ENCODE measurements at regions not wholly inside any gene's neighbourhood (a gene's known extent, or its start where the extent isn't known, plus 50 kb on each side); places are given as distances from the start of the nearest gene placed in this dataset.

DNA sequence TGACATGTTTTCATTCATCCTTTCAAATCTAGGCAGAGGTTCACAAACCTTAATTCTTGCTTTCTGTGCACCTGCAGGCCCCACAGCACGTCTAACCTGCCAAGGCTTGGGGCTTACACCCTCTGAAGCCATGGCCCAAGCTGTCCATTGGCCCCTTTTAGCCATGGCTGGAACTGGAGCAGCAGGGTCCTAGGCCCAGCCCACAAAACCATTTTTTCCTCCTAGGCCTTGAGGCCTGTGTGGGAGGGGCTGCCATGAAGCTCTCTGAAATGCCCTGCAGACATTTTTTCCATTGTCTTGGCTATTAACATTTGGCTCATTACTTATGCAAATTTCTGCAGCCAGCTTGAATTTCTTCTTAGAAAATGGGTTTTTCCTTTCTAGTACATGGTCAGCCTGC is 547.5 kb downstream of the KCNH5 start:
- H3K4me3 Mint-ChIP-seq: no peak overlapping the region
- no peak overlapping the region for H3K27ac ChIP-seq (ENCODE audit: low read length in 2 of 2)
- H3K27me3 Mint-ChIP-seq: no peaks in the 10 kb centered on the region
- H3K4me3 ChIP-seq (ENCODE audit: control extremely low read depth in 1 of 5, extremely low read depth in 1 of 5, insufficient read depth in 1 of 5, low read depth in 2 of 5, low read length in 4 of 5): no peak overlapping the region
- no peaks in the 10 kb centered on the region for H3K27me3 ChIP-seq (replicated peaks in 1 of 4; ENCODE audit: control extremely low read depth in 1 of 4, control insufficient read depth in 3 of 4, insufficient read depth in 4 of 4, low read length in 3 of 4)
- no peak overlapping the region for H2AFZ ChIP-seq (ENCODE audit: insufficient read depth, low read depth, low read length, poor library complexity, severe bottlenecking)
- TF ChIP-seq EZH2 (IDR thresholded peaks at IDR 0.05; ENCODE audit: borderline replicate concordance, insufficient read depth, low read depth, low read length, poor library complexity, severe bottlenecking): no peak
- no peak for ATAC-seq (ENCODE audit: low read depth)
- H3K79me2 ChIP-seq (ENCODE audit: control insufficient read depth, insufficient read depth, low read length): no peaks in the 10 kb centered on the region
- H3K36me3 ChIP-seq (replicated peaks in 1 of 2; ENCODE audit: control extremely low read depth in 1 of 2, control insufficient read depth in 1 of 2, extremely low read depth in 1 of 2, insufficient read depth in 2 of 2, low read length in 1 of 2): no peaks in the 10 kb centered on the region
- intact Hi-C loops (cut with micrococcal nuclease): no loop called here
- H3K4me1 ChIP-seq (ENCODE audit: control insufficient read depth in 2 of 2, insufficient read depth in 2 of 2, low read length in 2 of 2): no peaks in the 10 kb centered on the region
- no peak overlapping the region for H3K27ac Mint-ChIP-seq
- peaks cover 0 to 19% (median 13%) of the 10 kb centered on the region in 3 donors for H3K9me3 ChIP-seq (ENCODE audit: control extremely low read depth in 1 of 3, control insufficient read depth in 2 of 3, insufficient read depth in 1 of 3, low read length in 2 of 3)
- WGBS (ENCODE audit: insufficient coverage): 60% methylated on average over 1 of the region's 1 CpG
- H3K4me2 ChIP-seq (replicated peaks; ENCODE audit: low read depth, low read length, poor library complexity, severe bottlenecking): no peak overlapping the region
- DNase-seq: no peak
- CTCF ChIA-PET: no interaction called here
- no peak overlapping the region for H3K9ac ChIP-seq (ENCODE audit: low read length)
- POLR2A ChIA-PET: no interaction called here
- no peaks in the 10 kb centered on the region for H4K20me1 ChIP-seq (ENCODE audit: control insufficient read depth, insufficient read depth, low read length, poor library complexity, severe bottlenecking)
- H3K4me1 Mint-ChIP-seq: no peaks in the 10 kb centered on the region
- peaks cover 12% of the 10 kb centered on the region for H3K9me3 Mint-ChIP-seq (ENCODE audit: insufficient read depth)

DNA sequence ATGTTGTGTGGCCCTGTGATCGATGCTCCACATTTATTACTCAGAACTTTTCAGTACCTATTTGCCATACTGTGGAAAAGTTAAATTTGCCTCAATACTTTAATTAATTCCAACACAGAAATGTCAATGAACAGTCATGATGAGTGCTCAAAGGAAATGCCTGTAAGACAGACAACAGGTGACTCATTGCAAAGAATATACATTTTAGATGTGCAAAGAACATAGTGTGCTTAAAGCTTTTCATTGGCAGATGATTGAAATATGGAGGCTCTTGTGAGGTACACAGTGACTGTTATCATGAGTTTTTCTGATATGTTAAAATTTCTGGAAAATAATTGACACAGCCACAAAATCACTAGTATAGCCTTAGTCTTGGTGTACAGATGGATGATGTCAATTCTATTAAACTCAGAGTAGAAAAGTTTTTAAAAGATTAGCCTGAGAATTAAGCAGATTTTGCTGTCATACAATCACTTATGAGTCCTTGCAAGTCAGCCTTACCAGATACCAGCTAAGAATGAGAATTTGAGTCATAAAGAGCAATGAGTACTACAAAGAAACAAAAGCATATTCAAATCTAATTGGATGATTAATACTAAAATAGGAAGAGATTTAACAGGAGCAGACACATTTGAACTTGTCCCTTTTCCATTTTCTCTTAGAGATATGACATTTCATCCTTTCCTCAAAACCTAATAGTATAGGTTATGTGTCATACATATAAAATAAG is 544.1 kb downstream of the KCNH5 start:
- WGBS (ENCODE audit: insufficient coverage): 100% methylated on average over 1 of the region's 1 CpG
- no peak overlapping the region for H3K9ac ChIP-seq (ENCODE audit: low read length)
- TF ChIP-seq EZH2 (IDR thresholded peaks at IDR 0.05; ENCODE audit: borderline replicate concordance, insufficient read depth, low read depth, low read length, poor library complexity, severe bottlenecking): no peak
- TF ChIP-seq, protein P1, sequence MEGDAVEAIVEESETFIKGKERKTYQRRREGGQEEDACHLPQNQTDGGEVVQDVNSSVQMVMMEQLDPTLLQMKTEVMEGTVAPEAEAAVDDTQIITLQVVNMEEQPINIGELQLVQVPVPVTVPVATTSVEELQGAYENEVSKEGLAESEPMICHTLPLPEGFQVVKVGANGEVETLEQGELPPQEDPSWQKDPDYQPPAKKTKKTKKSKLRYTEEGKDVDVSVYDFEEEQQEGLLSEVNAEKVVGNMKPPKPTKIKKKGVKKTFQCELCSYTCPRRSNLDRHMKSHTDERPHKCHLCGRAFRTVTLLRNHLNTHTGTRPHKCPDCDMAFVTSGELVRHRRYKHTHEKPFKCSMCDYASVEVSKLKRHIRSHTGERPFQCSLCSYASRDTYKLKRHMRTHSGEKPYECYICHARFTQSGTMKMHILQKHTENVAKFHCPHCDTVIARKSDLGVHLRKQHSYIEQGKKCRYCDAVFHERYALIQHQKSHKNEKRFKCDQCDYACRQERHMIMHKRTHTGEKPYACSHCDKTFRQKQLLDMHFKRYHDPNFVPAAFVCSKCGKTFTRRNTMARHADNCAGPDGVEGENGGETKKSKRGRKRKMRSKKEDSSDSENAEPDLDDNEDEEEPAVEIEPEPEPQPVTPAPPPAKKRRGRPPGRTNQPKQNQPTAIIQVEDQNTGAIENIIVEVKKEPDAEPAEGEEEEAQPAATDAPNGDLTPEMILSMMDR (IDR thresholded peaks at IDR 0.05): no peak
- DNase-seq: no peak
- Mint-ChIP-seq H3K4me3 (no peak overlapping the region), H3K27ac (no peak overlapping the region), H3K4me1 (no peaks in the 10 kb centered on the region), H3K9me3 (ENCODE audit: insufficient read depth) (peaks cover 9% of the 10 kb centered on the region), H3K27me3 (no peaks in the 10 kb centered on the region)
- H3K36me3 ChIP-seq (replicated peaks in 1 of 2; ENCODE audit: control extremely low read depth in 1 of 2, control insufficient read depth in 1 of 2, extremely low read depth in 1 of 2, insufficient read depth in 2 of 2, low read length in 1 of 2): no peaks in the 10 kb centered on the region
- no peak overlapping the region for H2AFZ ChIP-seq (ENCODE audit: insufficient read depth, low read depth, low read length, poor library complexity, severe bottlenecking)
- H3K4me3 ChIP-seq (ENCODE audit: control extremely low read depth in 1 of 5, extremely low read depth in 1 of 5, insufficient read depth in 1 of 5, low read depth in 2 of 5, low read length in 4 of 5): no peak overlapping the region
- no peak overlapping the region for H3K4me2 ChIP-seq (replicated peaks; ENCODE audit: low read depth, low read length, poor library complexity, severe bottlenecking)
- peaks cover 0 to 19% (median 11%) of the 10 kb centered on the region in 3 donors for H3K9me3 ChIP-seq (ENCODE audit: control extremely low read depth in 1 of 3, control insufficient read depth in 2 of 3, insufficient read depth in 1 of 3, low read length in 2 of 3)
- ATAC-seq (ENCODE audit: low read depth): no peak
- intact Hi-C loops (cut with micrococcal nuclease): no loop called here
- no peaks in the 10 kb centered on the region for H3K79me2 ChIP-seq (ENCODE audit: control insufficient read depth, insufficient read depth, low read length)
- CTCF ChIA-PET: no interaction called here
- H3K4me1 ChIP-seq (ENCODE audit: control insufficient read depth in 2 of 2, insufficient read depth in 2 of 2, low read length in 2 of 2): no peaks in the 10 kb centered on the region
- POLR2A ChIA-PET: no interaction called here
- no peaks in the 10 kb centered on the region for H4K20me1 ChIP-seq (ENCODE audit: control insufficient read depth, insufficient read depth, low read length, poor library complexity, severe bottlenecking)
- no peaks in the 10 kb centered on the region for H3K27me3 ChIP-seq (replicated peaks in 1 of 4; ENCODE audit: control extremely low read depth in 1 of 4, control insufficient read depth in 3 of 4, insufficient read depth in 4 of 4, low read length in 3 of 4)
- H3K27ac ChIP-seq (ENCODE audit: low read length in 2 of 2): no peak overlapping the region
